Mesothelial cell of epicardium (in vitro differentiated cells): ENCODE measurements at regions not wholly inside any gene's neighbourhood (a gene's known extent, or its start where the extent isn't known, plus 50 kb on each side); places are given as distances from the start of the nearest gene placed in this dataset.
"Not testable (repeated sequence)": the region's sequence is repeated elsewhere in the genome, so short reads cannot be mapped to it uniquely, and the experiment has no call there.

Experiments
- DNase-seq, 2 experiments: peaks; one replicate each; pipeline ENCODE4 v3.0.0; 2021; ENCODE audit warnings: low spot score in 2 of 2; ENCODE audit not compliant: unreplicated experiment in 2 of 2
- H3K27ac Mint-ChIP-seq: 2 replicates; pipeline ENCODE4 v1.8.0; 2021; ENCODE audit warnings: mixed read lengths
- H3K27me3 Mint-ChIP-seq: 2 replicates; pipeline ENCODE4 v1.8.0; 2021; ENCODE audit warnings: low read depth, mixed read lengths
- H3K36me3 Mint-ChIP-seq: 2 replicates; pipeline ENCODE4 v1.8.0; 2021; ENCODE audit warnings: mixed read lengths
- H3K4me1 Mint-ChIP-seq: 2 replicates; pipeline ENCODE4 v1.8.0; 2021; ENCODE audit warnings: mixed read lengths
- H3K4me3 Mint-ChIP-seq: 2 replicates; pipeline ENCODE4 v1.8.0; 2021; ENCODE audit warnings: mild to moderate bottlenecking, moderate library complexity, mixed read lengths
- H3K9me3 Mint-ChIP-seq: 2 replicates; pipeline ENCODE4 v1.8.0; 2021; ENCODE audit warnings: mixed read lengths
- CTCF ChIP-seq: fragments of 200-600 bp; sonication (generic); IDR thresholded peaks from one replicate; pipeline ENCODE4 v1.5.0; 2021; ENCODE audit warnings: antibody characterized with exemption; ENCODE audit not compliant: unreplicated experiment

- Mint-ChIP-seq H3K27ac (no peak overlapping the region), H3K27me3 (peaks cover 7% of the 10 kb centered on the region), H3K4me1 (no peaks in the 10 kb centered on the region)
Measured at GRCh38 chr19:28703400-28703956, 509.5 kb downstream of the UQCRFS1 start.

GRCh38 chr19:28701491-28701890, 511.5 kb downstream of the UQCRFS1 start:
- Mint-ChIP-seq H3K36me3 (no peaks in the 10 kb centered on the region), H3K4me1 (no peaks in the 10 kb centered on the region), H3K27me3 (peaks cover under 1% of the 10 kb centered on the region), H3K27ac (no peak overlapping the region), H3K4me3 (no peak overlapping the region), H3K9me3 (no peaks in the 10 kb centered on the region)
- no peak for TF ChIP-seq CTCF
- no peak for DNase-seq

More at GRCh38 chr19:28703400-28703956, 509.5 kb downstream of the UQCRFS1 start:
- Mint-ChIP-seq H3K4me3 (no peak overlapping the region), H3K36me3 (no peaks in the 10 kb centered on the region), H3K9me3 (no peaks in the 10 kb centered on the region)
- no peak for DNase-seq
- TF ChIP-seq CTCF, result no peak

GRCh38 chr19:28700176-28700575, 512.8 kb downstream of the UQCRFS1 start:
- no peaks in the 10 kb centered on the region for H3K9me3 Mint-ChIP-seq
- TF ChIP-seq CTCF, result no peak
- DNase-seq, result no peak
- H3K27ac Mint-ChIP-seq, result no peak overlapping the region
- no peak overlapping the region for H3K4me3 Mint-ChIP-seq
- H3K36me3 Mint-ChIP-seq, result no peaks in the 10 kb centered on the region
- H3K4me1 Mint-ChIP-seq, result no peaks in the 10 kb centered on the region
- no peaks in the 10 kb centered on the region for H3K27me3 Mint-ChIP-seq

- Mint-ChIP-seq H3K36me3 (no peaks in the 10 kb centered on the region), H3K27me3 (no peaks in the 10 kb centered on the region), H3K27ac (no peak overlapping the region), H3K4me1 (no peaks in the 10 kb centered on the region), H3K4me3 (no peak overlapping the region), H3K9me3 (no peaks in the 10 kb centered on the region)
- TF ChIP-seq CTCF, result no peak
- no peak for DNase-seq
Measured at GRCh38 chr19:28697308-28697707, 515.6 kb downstream of the UQCRFS1 start.

GRCh38 chr19:28694812-28695211, 518.1 kb downstream of the UQCRFS1 start:
- Mint-ChIP-seq H3K36me3 (no peaks in the 10 kb centered on the region), H3K9me3 (no peaks in the 10 kb centered on the region), H3K4me3 (no peak overlapping the region), H3K4me1 (no peaks in the 10 kb centered on the region), H3K27me3 (no peaks in the 10 kb centered on the region), H3K27ac (no peak overlapping the region)
- no peak for TF ChIP-seq CTCF
- DNase-seq, result no peak

GRCh38 chr19:28691683-28692082, 521.3 kb downstream of the UQCRFS1 start:
- Mint-ChIP-seq H3K4me3 (no peak overlapping the region), H3K4me1 (no peaks in the 10 kb centered on the region), H3K27ac (no peak overlapping the region), H3K27me3 (no peaks in the 10 kb centered on the region), H3K36me3 (no peaks in the 10 kb centered on the region), H3K9me3 (no peaks in the 10 kb centered on the region)
- no peak for DNase-seq
- TF ChIP-seq CTCF, result no peak

- H3K27ac Mint-ChIP-seq, H3K4me3 Mint-ChIP-seq, H3K4me1 Mint-ChIP-seq, DNase-seq, H3K27me3 Mint-ChIP-seq, H3K9me3 Mint-ChIP-seq, H3K36me3 Mint-ChIP-seq: not testable (repeated sequence)
Measured at GRCh38 chr19:28689464-28689863, 523.5 kb downstream of the UQCRFS1 start.
